KMS-11 (cell line): ENCODE measurements at regions not wholly inside any gene's neighbourhood (a gene's known extent, or its start where the extent isn't known, plus 50 kb on each side); places are given as distances from the start of the nearest gene placed in this dataset.

Source experiments
- H2AFZ ChIP-seq: fragments of 200-600 bp; sonication (generic); 2 replicates; pipeline ENCODE4 v1.6.1; 2016; ENCODE audit warnings: antibody characterized with exemption, mixed run types, low read depth
- H3K27ac ChIP-seq: fragments of 200-600 bp; sonication (generic); 2 replicates; pipeline ENCODE4 v1.6.1; 2016; ENCODE audit warnings: mild to moderate bottlenecking, mixed run types
- H3K27me3 ChIP-seq: fragments of 200-600 bp; sonication (generic); 2 replicates; pipeline ENCODE4 v1.6.1; 2017; ENCODE audit warnings: mild to moderate bottlenecking, low read depth, mixed run types, moderate library complexity; ENCODE audit not compliant: insufficient read depth
- H3K36me3 ChIP-seq: fragments of 200-600 bp; sonication (generic); 2 replicates; pipeline ENCODE4 v1.6.1; 2017; ENCODE audit warnings: mild to moderate bottlenecking, mixed run types; ENCODE audit not compliant: insufficient read depth
- H3K4me1 ChIP-seq: fragments of 200-600 bp; sonication (generic); 2 replicates; pipeline ENCODE4 v1.6.1; 2016; ENCODE audit warnings: mild to moderate bottlenecking, low read depth, mixed run types; ENCODE audit not compliant: poor library complexity, severe bottlenecking
- H3K4me2 ChIP-seq: fragments of 200-600 bp; sonication (generic); 2 replicates; pipeline ENCODE4 v1.7.0; 2016; ENCODE audit warnings: mild to moderate bottlenecking, mixed run types
- H3K4me3 ChIP-seq: fragments of 200-600 bp; sonication (generic); IDR thresholded peaks from 2 replicates; pipeline ENCODE4 v1.6.1; 2017; ENCODE audit warnings: low read depth, low read length, mixed read lengths; ENCODE audit not compliant: insufficient read depth
- H3K79me2 ChIP-seq: fragments of 200-600 bp; sonication (generic); 2 replicates; pipeline ENCODE4 v1.6.1; 2016; ENCODE audit warnings: low read depth, mixed run types; ENCODE audit not compliant: insufficient read depth
- H3K9ac ChIP-seq: fragments of 200-600 bp; sonication (generic); 2 replicates; pipeline ENCODE4 v1.6.1; 2016; ENCODE audit warnings: mild to moderate bottlenecking, mixed run types
- H4K20me1 ChIP-seq: fragments of 200-600 bp; sonication (generic); 2 replicates; pipeline ENCODE4 v1.6.1; 2016; ENCODE audit warnings: mild to moderate bottlenecking, mixed run types; ENCODE audit not compliant: insufficient read depth
- CTCF ChIP-seq: fragments of 200-600 bp; sonication (generic); conservative IDR thresholded peaks from 2 replicates; pipeline ENCODE4 v1.6.1; 2017; ENCODE audit warnings: low read depth, mild to moderate bottlenecking, antibody characterized with exemption, low read length, moderate library complexity, mixed read lengths

GRCh38 chr3:182710557-182711157, 82.6 kb upstream of the ATP11B start:
- peak; percentile 92 for TF ChIP-seq CTCF
- H2AFZ ChIP-seq = no peak overlapping the region
- H4K20me1 ChIP-seq = no peaks in the 10 kb centered on the region
- H3K4me2 ChIP-seq = no peak overlapping the region
- no peaks in the 10 kb centered on the region for H3K27me3 ChIP-seq
- H3K4me1 ChIP-seq = peaks cover 46% of the 10 kb centered on the region
- H3K9ac ChIP-seq = no peak overlapping the region
- no peaks in the 10 kb centered on the region for H3K79me2 ChIP-seq
- no peak overlapping the region for H3K4me3 ChIP-seq
- H3K27ac ChIP-seq = no peak overlapping the region
- no peaks in the 10 kb centered on the region for H3K36me3 ChIP-seq

- Histone ChIP-seq H3K4me1 (peaks cover 52% of the 10 kb centered on the region), H3K79me2 (no peaks in the 10 kb centered on the region), H3K4me3 (no peak overlapping the region), H3K27me3 (no peaks in the 10 kb centered on the region), H3K36me3 (no peaks in the 10 kb centered on the region), H3K27ac (no peak overlapping the region), H3K4me2 (no peak overlapping the region), H2AFZ (no peak overlapping the region), H4K20me1 (no peaks in the 10 kb centered on the region), H3K9ac (no peak overlapping the region)
- TF ChIP-seq CTCF = no peak
Measured at GRCh38 chr3:182711261-182711683, 82.0 kb upstream of the ATP11B start.

- H4K20me1 ChIP-seq = no peaks in the 10 kb centered on the region
- no peak overlapping the region for H3K27ac ChIP-seq
- H3K9ac ChIP-seq = no peak overlapping the region
- H3K4me2 ChIP-seq = no peak overlapping the region
- H3K79me2 ChIP-seq = no peaks in the 10 kb centered on the region
- TF ChIP-seq CTCF = no peak
- no peaks in the 10 kb centered on the region for H3K36me3 ChIP-seq
- no peaks in the 10 kb centered on the region for H3K27me3 ChIP-seq
- H2AFZ ChIP-seq = no peak overlapping the region
- H3K4me1 ChIP-seq = peaks cover 57% of the 10 kb centered on the region
- H3K4me3 ChIP-seq = no peak overlapping the region
Measured at GRCh38 chr3:182711853-182712252, 81.5 kb upstream of the ATP11B start.

GRCh38 chr3:182713111-182713510, 80.2 kb upstream of the ATP11B start:
- peak overlapping the region; percentile 85; the same call in 1 of the 2 replicates for H3K4me2 ChIP-seq
- H4K20me1 ChIP-seq = no peaks in the 10 kb centered on the region

More at GRCh38 chr3:182713111-182713510, 80.2 kb upstream of the ATP11B start:
- Histone ChIP-seq H3K27ac (no peak overlapping the region), H3K79me2 (no peaks in the 10 kb centered on the region), H3K4me1 (peaks cover 69% of the 10 kb centered on the region), H3K4me3 (no peak overlapping the region), H3K9ac (no peak overlapping the region), H3K27me3 (no peaks in the 10 kb centered on the region), H3K36me3 (no peaks in the 10 kb centered on the region), H2AFZ (peak overlapping the region; percentile 12; the same call in 1 of the 2 replicates)
- no peak for TF ChIP-seq CTCF
